Fibroblast of mammary gland (primary cell): ENCODE measurements at regions not wholly inside any gene's neighbourhood (a gene's known extent, or its start where the extent isn't known, plus 50 kb on each side); places are given as distances from the start of the nearest gene placed in this dataset.

Source experiments
- DNase-seq: peaks from one replicate; pipeline ENCODE4 v3.0.0-alpha.2; 2010; ENCODE audit warnings: low read depth
- H3K4me3 ChIP-seq: 2 replicates; pipeline ENCODE4 v1.5.1; 2011; ENCODE audit warnings: low read depth, mild to moderate bottlenecking, low read length, moderate library complexity; ENCODE audit not compliant: control insufficient read depth
- TF ChIP-seq, protein P1 (sequence below): conservative IDR thresholded peaks from 2 replicates; pipeline ENCODE4 v1.5.1; 2011; ENCODE audit warnings: low read depth, low read length, inconsistent platforms; ENCODE audit not compliant: control insufficient read depth, insufficient read depth

DNA sequence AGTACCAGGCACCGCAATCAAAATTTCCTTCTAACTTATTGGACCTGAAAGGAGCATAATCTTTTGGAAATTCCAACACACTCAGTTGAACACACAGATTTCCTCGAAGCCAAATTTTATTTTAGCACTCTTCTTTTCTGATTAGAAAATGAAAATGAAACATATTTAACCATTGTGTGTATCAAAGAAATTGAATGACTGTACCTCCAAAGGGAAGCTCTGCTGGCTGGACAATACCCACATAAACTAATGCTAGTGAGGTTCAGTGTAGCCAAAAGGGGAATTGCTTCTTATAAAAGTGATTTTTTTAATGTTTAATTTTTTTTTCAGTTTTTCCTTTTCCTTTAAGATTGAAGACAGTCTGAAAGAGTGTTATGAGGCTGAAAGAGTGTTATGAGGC, 239.6 kb upstream of the NREP start:
- DNase-seq: no peak
- no peak overlapping the region for H3K4me3 ChIP-seq
- TF ChIP-seq, protein P1, sequence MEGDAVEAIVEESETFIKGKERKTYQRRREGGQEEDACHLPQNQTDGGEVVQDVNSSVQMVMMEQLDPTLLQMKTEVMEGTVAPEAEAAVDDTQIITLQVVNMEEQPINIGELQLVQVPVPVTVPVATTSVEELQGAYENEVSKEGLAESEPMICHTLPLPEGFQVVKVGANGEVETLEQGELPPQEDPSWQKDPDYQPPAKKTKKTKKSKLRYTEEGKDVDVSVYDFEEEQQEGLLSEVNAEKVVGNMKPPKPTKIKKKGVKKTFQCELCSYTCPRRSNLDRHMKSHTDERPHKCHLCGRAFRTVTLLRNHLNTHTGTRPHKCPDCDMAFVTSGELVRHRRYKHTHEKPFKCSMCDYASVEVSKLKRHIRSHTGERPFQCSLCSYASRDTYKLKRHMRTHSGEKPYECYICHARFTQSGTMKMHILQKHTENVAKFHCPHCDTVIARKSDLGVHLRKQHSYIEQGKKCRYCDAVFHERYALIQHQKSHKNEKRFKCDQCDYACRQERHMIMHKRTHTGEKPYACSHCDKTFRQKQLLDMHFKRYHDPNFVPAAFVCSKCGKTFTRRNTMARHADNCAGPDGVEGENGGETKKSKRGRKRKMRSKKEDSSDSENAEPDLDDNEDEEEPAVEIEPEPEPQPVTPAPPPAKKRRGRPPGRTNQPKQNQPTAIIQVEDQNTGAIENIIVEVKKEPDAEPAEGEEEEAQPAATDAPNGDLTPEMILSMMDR: no peak

DNA sequence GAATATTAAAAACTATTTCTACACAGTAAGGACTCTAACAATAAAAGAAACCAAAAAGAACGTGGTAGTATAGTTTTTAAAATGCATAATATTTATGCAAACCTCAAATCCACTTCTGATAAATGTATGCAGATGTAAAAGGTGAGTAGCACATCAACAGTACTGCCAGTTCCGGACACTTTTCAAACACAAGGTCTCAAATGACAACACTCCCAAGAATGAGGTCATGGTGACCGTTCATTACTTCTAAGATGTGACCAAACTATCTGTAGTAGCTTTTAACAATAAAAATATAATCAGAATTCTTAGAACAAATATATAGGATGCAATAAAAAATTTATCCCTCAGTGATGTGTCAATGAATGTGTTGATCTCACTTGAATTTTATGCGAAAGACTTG, 238.7 kb upstream of the NREP start:
- H3K4me3 ChIP-seq: no peak overlapping the region
- DNase-seq: peak; percentile 39
- TF ChIP-seq, protein P1: no peak

DNA sequence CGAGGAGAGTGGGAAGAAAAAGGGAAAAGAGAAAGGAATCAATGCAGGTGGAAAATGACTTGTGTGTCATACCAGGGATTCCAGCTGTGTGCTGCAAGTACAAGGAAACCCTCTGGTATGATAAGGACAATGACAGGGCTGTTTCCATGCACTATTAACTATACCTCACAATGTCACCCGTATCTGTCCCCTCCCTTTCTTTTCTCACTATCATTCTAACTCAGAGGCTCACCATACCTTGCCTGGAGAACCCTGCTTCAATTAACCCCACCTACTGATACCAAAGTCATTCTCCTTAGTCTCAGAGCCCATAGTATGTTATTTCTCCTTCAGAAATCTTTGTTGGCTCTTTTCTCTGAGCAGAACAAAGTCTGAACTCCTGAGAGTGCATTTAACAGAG, 236.2 kb upstream of the NREP start:
- DNase-seq: no peak
- TF ChIP-seq, protein P1: no peak
- no peak overlapping the region for H3K4me3 ChIP-seq

DNA sequence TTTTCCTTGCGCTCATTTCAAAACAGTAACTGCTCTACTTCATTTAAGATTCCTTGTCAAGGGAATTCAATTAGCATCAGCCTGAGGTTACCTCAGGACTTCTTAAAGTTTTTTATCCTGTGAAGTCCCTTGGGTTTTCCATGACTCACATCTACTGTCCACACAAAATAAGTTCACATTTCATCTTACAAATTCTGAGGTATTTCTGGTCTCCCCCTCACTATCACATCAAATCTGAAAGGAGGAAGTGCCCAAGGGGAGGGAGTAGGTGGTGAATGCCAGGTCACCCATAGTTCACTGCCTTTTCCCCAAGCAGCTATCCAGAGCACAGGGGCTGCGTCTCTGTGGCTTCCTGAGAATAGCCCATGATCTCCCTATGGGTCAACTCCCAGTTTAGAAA, 227.1 kb upstream of the NREP start:
- TF ChIP-seq, protein P1: no peak
- no peak overlapping the region for H3K4me3 ChIP-seq
- peak; percentile 99 for DNase-seq

DNA sequence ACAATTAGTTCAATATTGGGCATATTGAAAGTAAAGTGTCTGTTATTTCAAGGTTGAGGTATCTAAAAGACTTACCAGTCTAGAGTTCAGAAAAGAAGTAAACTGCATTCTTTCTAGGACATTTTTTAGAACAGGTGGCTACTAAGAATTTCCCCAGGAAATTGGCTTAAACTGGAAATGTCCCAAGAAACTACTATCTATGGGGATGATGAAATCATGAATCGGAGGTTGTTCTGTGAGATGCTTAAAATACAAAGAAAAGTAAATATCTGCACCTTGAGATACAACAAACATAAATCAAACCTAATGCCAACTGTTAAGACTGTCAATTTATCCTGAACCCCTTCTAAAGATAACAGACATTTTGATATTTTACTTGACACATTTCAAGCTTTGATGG, 226.5 kb upstream of the NREP start:
- TF ChIP-seq, protein P1: no peak
- DNase-seq: no peak
- H3K4me3 ChIP-seq: no peak overlapping the region

DNA sequence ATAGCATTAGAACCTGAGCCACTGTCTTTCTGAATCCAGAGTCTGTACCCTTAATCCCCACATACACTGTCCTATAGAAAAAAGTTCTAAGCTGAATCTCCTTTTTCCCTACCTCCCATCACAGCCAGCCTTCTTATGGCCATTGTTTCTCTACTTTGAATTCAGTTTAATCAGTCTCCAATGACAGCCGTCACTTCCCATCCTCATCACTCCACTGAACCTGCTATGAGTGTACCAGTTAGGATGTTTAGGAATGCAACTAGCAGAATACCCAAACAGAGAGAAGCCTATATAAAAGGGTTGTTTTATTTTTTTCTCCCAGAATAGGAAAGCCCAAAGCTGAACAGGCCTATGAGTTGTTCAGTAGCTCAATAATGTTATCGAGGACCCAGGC, 220.4 kb upstream of the NREP start:
- no peak for DNase-seq
- no peak overlapping the region for H3K4me3 ChIP-seq
- TF ChIP-seq, protein P1: no peak
